HT1080 (cell line): ENCODE measurements at regions not wholly inside any gene's neighbourhood (a gene's known extent, or its start where the extent isn't known, plus 50 kb on each side); places are given as distances from the start of the nearest gene placed in this dataset.

Experiments used
- DNase-seq: peaks from one replicate; pipeline ENCODE4 v3.0.0-alpha.2; 2015; ENCODE audit warnings: low read depth

- DNase-seq, result no peak
Measured at GRCh38 chr11:21820176-21820575, 372.7 kb upstream of the ANO5 start.

GRCh38 chr11:21825127-21825526 is 367.8 kb upstream of the ANO5 start:
- DNase-seq, result no peak

- DNase-seq, result no peak
Measured at GRCh38 chr11:21838427-21838826, 354.5 kb upstream of the ANO5 start.

GRCh38 chr11:21839796-21840195 is 353.1 kb upstream of the ANO5 start:
- DNase-seq, result no peak

- no peak for DNase-seq
Measured at GRCh38 chr11:21861314-21861713, 331.6 kb upstream of the ANO5 start.

- no peak for DNase-seq
Measured at GRCh38 chr11:21865541-21865940, 327.3 kb upstream of the ANO5 start.

- no peak for DNase-seq
Measured at GRCh38 chr11:21866781-21867180, 326.1 kb upstream of the ANO5 start.

GRCh38 chr11:21877151-21877550 is 315.7 kb upstream of the ANO5 start:
- DNase-seq, result no peak

GRCh38 chr11:21883354-21883753 is 309.5 kb upstream of the ANO5 start:
- DNase-seq, result no peak

GRCh38 chr11:21888814-21889213 is 304.1 kb upstream of the ANO5 start:
- peak; percentile 87 for DNase-seq

- no peak for DNase-seq
Measured at GRCh38 chr11:21892736-21893564, 299.9 kb upstream of the ANO5 start.

- DNase-seq, result no peak
Measured at GRCh38 chr11:21893565-21893867, 299.4 kb upstream of the ANO5 start.

- DNase-seq, result no peak
Measured at GRCh38 chr11:21894492-21894891, 298.4 kb upstream of the ANO5 start.

- no peak for DNase-seq
Measured at GRCh38 chr11:21895686-21896085, 297.2 kb upstream of the ANO5 start.

GRCh38 chr11:21896216-21896615 is 296.7 kb upstream of the ANO5 start:
- no peak for DNase-seq

- DNase-seq, result peak; percentile 11
Measured at GRCh38 chr11:21896746-21897602, 295.9 kb upstream of the ANO5 start.

- no peak for DNase-seq
Measured at GRCh38 chr11:21897752-21898151, 295.1 kb upstream of the ANO5 start.

GRCh38 chr11:21908211-21908610 is 284.7 kb upstream of the ANO5 start:
- no peak for DNase-seq

GRCh38 chr11:21909145-21909544 is 283.7 kb upstream of the ANO5 start:
- peak; percentile 8 for DNase-seq

GRCh38 chr11:21911061-21911460 is 281.8 kb upstream of the ANO5 start:
- DNase-seq, result no peak

- DNase-seq, result no peak
Measured at GRCh38 chr11:21912285-21912684, 280.6 kb upstream of the ANO5 start.

- DNase-seq, result no peak
Measured at GRCh38 chr11:21921151-21921550, 271.7 kb upstream of the ANO5 start.

GRCh38 chr11:21924262-21924661 is 268.6 kb upstream of the ANO5 start:
- no peak for DNase-seq
